Liver (tissue), 3 donors: ENCODE measurements at regions not wholly inside any gene's neighbourhood (a gene's known extent, or its start where the extent isn't known, plus 50 kb on each side); places are given as distances from the start of the nearest gene placed in this dataset.

Source experiments
- JUND ChIP-seq, 2 donors: IDR thresholded peaks; 2 replicates each; pipeline ENCODE4 v1.6.1; 2016; ENCODE audit warnings: antibody characterized with exemption in 2 of 2
- TF ChIP-seq, protein P1 (sequence below): fragments of 150-350 bp; IDR thresholded peaks from 2 replicates; pipeline ENCODE4 v1.5.1; 2017; ENCODE audit warnings: improper control_type of control experiment, low read depth, low read length; ENCODE audit not compliant: missing input control
- donor health status: healthy.
- donor health status: healthy.

DNA sequence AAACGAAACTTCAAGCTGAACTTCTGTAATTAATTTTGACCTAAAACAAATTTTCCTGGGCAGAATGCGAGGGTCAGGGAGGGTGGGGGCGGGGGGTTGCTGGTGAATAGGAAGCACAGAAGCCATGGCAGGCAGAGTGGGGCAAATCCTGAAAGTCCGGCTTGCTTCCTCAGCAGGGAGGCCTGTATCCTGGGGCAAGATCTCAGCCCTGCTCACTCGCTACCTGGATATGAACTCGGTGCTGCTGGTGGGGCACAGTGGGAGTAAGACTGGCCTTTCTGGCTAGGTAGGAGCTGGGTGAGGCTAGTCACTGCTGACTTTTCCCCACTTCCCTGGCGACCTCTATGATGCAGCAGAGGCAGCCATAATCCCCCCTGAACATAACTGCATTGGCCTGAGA lies 168.9 kb upstream of the CHORDC1 start:
- TF ChIP-seq JUND (IDR thresholded peaks at IDR 0.05), result no peak
- TF ChIP-seq, protein P1, sequence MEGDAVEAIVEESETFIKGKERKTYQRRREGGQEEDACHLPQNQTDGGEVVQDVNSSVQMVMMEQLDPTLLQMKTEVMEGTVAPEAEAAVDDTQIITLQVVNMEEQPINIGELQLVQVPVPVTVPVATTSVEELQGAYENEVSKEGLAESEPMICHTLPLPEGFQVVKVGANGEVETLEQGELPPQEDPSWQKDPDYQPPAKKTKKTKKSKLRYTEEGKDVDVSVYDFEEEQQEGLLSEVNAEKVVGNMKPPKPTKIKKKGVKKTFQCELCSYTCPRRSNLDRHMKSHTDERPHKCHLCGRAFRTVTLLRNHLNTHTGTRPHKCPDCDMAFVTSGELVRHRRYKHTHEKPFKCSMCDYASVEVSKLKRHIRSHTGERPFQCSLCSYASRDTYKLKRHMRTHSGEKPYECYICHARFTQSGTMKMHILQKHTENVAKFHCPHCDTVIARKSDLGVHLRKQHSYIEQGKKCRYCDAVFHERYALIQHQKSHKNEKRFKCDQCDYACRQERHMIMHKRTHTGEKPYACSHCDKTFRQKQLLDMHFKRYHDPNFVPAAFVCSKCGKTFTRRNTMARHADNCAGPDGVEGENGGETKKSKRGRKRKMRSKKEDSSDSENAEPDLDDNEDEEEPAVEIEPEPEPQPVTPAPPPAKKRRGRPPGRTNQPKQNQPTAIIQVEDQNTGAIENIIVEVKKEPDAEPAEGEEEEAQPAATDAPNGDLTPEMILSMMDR, result no peak
